ENCODE measurements at regions not wholly inside any gene's neighbourhood (a gene's known extent, or its start where the extent isn't known, plus 50 kb on each side); places are given as distances from the start of the nearest gene placed in this dataset.
"Not testable (repeated sequence)": the region's sequence is repeated elsewhere in the genome, so short reads cannot be mapped to it uniquely, and the experiment has no call there.

DNA sequence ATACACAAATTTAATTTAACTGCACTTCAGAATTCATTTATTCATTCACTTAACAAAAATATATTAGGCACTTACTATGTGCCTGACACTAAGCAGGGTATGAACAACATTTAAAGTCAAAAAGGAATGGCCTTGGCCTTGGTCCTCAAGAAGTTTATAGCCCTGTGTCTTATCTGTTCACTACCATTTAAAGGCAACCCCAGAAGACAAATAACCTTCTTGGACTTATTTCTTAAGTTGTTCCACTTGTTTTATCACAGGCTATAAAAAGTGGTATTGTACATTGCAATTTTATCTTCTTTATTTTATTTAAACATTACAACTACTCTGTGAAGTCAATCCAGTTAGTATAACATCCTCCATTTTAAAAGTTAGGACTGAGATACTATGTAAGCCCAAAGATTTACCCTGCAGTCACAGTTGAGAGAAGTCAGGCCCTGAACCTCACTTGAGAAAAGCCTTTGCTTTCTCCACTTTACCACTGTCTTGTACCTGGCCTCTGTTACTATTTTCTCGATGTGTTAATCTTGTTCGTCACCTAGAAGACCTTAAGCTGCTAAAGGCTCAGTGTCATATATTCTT is 305.6 kb upstream of the DIPK2B start:
- no peak for FAIRE-seq

DNA sequence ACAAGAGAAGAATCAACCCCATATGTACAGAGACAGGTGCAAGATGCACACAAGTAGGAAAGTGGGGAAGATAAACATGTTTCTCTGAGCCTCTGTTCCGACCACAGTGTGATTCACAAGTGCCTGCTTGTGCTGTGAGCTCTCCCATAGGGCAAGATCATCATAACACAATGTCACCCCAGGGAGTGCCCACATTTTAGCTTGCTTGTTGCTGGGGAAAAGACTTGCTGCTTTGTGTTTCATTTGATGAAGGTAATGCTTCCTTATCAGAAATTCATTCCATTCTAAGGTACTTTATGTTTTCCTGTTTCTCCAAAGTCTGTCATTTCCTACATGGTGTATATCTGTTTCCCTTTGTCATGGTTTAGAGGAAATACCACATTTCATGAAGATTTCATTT is 304.5 kb upstream of the DIPK2B start:
- FAIRE-seq (no peak), DNase-seq (ENCODE audit: insufficient read length, low spot score) (no peak)
- no peak for TF ChIP-seq TAF1 (IDR thresholded peaks at IDR 0.05; ENCODE audit: low read depth, low read length)
- TF ChIP-seq POLR2AphosphoS5 (IDR thresholded peaks at IDR 0.05; ENCODE audit: low read depth, low read length) = no peak
- TF ChIP-seq POU2F2 (IDR thresholded peaks at IDR 0.05; ENCODE audit: low read depth, low read length) = no peak
- no peak for TF ChIP-seq POLR2A (IDR thresholded peaks at IDR 0.05; ENCODE audit: low read depth, low read length)
- no peak for TF ChIP-seq SPI1 (IDR thresholded peaks at IDR 0.05; ENCODE audit: low read depth, low read length)
- no peak for TF ChIP-seq PAX5 (IDR thresholded peaks at IDR 0.05; ENCODE audit: insufficient read depth, low read length, severe bottlenecking)

More for the DNA sequence above, 305.6 kb upstream of the DIPK2B start:
- no peak for TF ChIP-seq POLR2A (IDR thresholded peaks at IDR 0.05; ENCODE audit: low read depth, low read length)
- TF ChIP-seq TAF1 (IDR thresholded peaks at IDR 0.05; ENCODE audit: low read depth, low read length) = no peak
- TF ChIP-seq PAX5 (IDR thresholded peaks at IDR 0.05; ENCODE audit: insufficient read depth, low read length, severe bottlenecking) = no peak
- no peak for TF ChIP-seq SPI1 (IDR thresholded peaks at IDR 0.05; ENCODE audit: low read depth, low read length)
- no peak for TF ChIP-seq POU2F2 (IDR thresholded peaks at IDR 0.05; ENCODE audit: low read depth, low read length)
- no peak for TF ChIP-seq POLR2AphosphoS5 (IDR thresholded peaks at IDR 0.05; ENCODE audit: low read depth, low read length)
- no peak for DNase-seq (ENCODE audit: insufficient read length, low spot score)

DNA sequence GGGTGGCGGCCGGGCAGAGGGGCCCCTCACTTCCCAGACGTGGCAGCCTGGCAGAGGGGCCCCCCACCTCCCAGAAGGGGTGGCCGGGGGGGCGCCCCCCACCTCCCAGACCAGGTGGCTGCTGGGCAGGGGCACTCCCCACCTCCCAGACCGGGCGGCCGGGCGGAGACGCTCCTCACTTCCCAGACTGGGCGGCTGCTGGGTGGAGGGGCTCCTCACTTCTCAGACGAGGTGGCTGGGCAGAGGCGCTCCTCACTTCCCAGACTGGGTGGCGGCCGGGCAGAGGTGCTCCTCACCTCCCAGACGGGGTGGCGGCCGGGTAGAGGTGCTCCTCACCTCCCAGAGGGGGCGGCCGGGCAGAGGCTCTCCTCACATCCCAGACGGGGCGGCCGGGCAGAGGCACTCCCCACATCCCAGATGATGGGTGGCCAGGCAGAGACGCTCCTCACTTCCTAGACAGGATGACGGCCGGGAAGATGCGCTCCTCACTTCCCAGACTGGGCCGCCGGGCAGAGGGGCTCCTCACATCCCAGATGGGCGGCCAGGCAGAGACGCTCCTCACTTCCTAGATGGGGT is 303.2 kb upstream of the DIPK2B start:
- not testable (repeated sequence) for FAIRE-seq; DNase-seq (ENCODE audit: insufficient read length, low spot score)

DNA sequence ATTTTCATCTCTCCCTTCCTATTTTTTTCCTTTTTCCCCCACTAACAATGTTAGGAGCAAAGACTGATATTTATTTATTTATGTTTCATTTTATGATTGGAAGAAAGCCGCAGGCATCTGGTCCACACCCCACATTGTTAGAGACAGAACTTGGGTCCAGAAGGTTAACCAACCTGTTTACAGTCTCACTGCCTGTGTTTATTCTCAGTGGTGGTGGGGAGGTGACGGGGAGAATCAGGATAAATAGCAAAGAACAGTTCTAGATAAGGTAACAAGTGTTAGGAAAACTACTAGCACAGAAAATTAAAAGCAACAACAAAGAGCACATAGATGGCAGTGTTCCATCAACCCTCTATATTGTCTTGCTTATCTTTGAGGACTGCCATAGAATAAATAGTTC is 301.7 kb upstream of the DIPK2B start:
- no peak for DNase-seq (ENCODE audit: insufficient read length, low spot score)
- TF ChIP-seq POLR2A (IDR thresholded peaks at IDR 0.05; ENCODE audit: low read depth, low read length) = no peak
- no peak for TF ChIP-seq SPI1 (IDR thresholded peaks at IDR 0.05; ENCODE audit: low read depth, low read length)
- no peak for FAIRE-seq

DNA sequence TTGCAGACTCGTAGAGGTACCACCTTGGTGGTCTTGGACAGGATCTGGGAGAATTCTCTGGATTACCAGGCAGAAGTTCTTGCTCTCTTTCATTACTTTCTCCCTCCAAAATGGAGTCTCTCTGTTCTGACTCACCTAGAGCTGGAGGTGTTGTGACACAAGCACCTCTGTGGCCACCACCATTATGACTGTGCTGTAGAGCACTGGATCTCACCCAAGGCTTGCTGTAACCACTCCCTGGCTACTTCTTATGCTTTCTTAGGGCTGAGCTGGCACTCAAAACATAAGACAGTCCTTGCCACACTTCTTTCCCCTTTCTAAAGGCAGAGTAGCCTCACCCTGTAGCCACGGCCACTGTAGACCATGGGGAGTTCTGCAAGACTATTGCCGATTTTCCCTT is 296.6 kb upstream of the DIPK2B start:
- no peak for FAIRE-seq

DNA sequence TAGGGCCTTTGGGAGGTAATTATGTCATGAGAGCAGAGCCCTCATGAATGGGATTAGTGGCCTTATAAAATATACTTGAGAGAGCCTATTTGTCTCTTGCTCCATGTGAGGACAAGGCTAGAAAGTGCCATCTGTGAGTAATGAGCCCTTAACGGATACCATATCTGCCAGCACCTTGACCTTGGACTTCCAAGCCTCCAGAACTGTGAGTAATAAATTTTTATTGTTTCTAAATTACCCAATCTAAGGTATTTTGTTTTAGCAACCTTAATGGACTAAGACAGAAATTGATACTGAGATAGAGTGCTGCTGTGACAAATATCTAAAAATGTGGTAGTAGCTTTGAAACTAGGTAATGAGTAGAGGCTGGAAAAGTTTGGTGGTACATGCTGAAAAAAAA is 285.0 kb upstream of the DIPK2B start:
- no peak for TF ChIP-seq PAX5 (IDR thresholded peaks at IDR 0.05; ENCODE audit: insufficient read depth, low read length, severe bottlenecking)
- TF ChIP-seq TAF1 (IDR thresholded peaks at IDR 0.05; ENCODE audit: low read depth, low read length) = no peak
- TF ChIP-seq POLR2A (IDR thresholded peaks at IDR 0.05; ENCODE audit: low read depth, low read length) = no peak
- TF ChIP-seq SPI1 (IDR thresholded peaks at IDR 0.05; ENCODE audit: low read depth, low read length) = no peak
- FAIRE-seq = no peak
- DNase-seq (ENCODE audit: insufficient read length, low spot score) = no peak

More for the DNA sequence above, 296.6 kb upstream of the DIPK2B start:
- no peak for DNase-seq (ENCODE audit: insufficient read length, low spot score)
- TF ChIP-seq SPI1 (IDR thresholded peaks at IDR 0.05; ENCODE audit: low read depth, low read length) (no peak), TAF1 (IDR thresholded peaks at IDR 0.05; ENCODE audit: low read depth, low read length) (no peak), POU2F2 (IDR thresholded peaks at IDR 0.05; ENCODE audit: low read depth, low read length) (no peak), POLR2A (IDR thresholded peaks at IDR 0.05; ENCODE audit: low read depth, low read length) (no peak), POLR2AphosphoS5 (IDR thresholded peaks at IDR 0.05; ENCODE audit: low read depth, low read length) (no peak), PAX5 (IDR thresholded peaks at IDR 0.05; ENCODE audit: insufficient read depth, low read length, severe bottlenecking) (no peak)

DNA sequence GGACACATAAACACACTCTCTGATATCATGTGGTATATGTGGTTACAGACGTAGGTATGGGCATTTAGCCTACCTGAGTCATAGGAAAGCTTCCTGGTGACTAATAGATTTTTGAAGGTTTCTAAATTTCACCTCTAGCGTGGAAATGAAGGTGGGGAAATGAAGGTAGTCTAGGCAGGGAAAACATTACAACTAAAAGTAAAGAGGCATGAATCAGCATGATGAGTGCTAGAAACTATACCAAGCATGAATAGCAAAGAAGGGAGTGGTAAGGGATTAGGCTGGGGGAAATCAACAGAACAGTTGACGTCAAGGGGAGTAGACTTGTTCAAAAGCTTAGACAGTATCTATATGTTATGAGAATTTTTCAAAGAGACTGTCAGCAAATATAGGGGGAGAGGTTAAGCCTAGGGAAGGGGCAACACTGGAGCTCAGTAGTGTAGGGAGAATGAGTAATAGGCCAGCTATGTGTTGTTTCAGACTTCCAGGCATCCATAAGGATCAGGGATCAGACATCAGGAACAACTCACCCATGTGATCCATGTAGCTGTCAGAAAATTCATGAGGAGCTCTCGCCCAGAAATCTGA is 279.3 kb upstream of the DIPK2B start:
- FAIRE-seq = no peak
- TF ChIP-seq PAX5 (IDR thresholded peaks at IDR 0.05; ENCODE audit: insufficient read depth, low read length, severe bottlenecking) = no peak
- no peak for TF ChIP-seq POLR2A (IDR thresholded peaks at IDR 0.05; ENCODE audit: low read depth, low read length)
- TF ChIP-seq POU2F2 (IDR thresholded peaks at IDR 0.05; ENCODE audit: low read depth, low read length) = no peak
- no peak for TF ChIP-seq SPI1 (IDR thresholded peaks at IDR 0.05; ENCODE audit: low read depth, low read length)
- no peak for TF ChIP-seq TAF1 (IDR thresholded peaks at IDR 0.05; ENCODE audit: low read depth, low read length)
- no peak for TF ChIP-seq POLR2AphosphoS5 (IDR thresholded peaks at IDR 0.05; ENCODE audit: low read depth, low read length)
- DNase-seq (ENCODE audit: insufficient read length, low spot score) = no peak

DNA sequence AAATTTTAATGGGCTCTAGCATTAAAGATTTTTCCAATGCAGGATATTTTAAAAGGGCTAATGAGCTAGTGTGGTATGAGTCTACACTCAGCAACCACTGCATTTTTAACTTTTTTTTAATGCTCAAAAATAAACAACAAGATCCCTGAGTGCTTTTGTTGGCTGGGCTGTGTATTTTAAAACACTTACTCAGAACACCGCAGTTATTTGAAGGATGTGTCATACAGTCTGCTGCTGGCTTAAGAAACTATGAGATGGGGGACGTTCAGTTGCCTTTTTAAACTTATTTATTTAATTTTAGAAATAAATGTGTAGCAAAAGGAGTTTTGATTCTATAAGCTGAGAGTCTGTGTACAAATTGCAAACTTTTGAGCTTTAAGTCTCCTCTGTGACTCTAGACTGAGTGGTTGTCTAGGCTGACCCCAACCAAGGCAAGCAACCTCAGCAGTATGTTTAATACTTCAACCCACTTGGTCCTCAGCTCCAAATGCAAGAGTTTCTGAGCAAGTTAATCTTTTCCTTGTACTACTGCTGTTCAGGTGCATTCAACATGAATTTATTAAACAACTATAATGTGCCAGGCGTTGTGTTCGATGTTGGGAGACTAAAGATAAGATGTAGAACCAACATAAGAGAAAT is 278.6 kb upstream of the DIPK2B start:
- TF ChIP-seq PAX5 (IDR thresholded peaks at IDR 0.05; ENCODE audit: insufficient read depth, low read length, severe bottlenecking) (no peak), POLR2A (IDR thresholded peaks at IDR 0.05; ENCODE audit: low read depth, low read length) (no peak), SPI1 (IDR thresholded peaks at IDR 0.05; ENCODE audit: low read depth, low read length) (no peak), POU2F2 (IDR thresholded peaks at IDR 0.05; ENCODE audit: low read depth, low read length) (no peak), POLR2AphosphoS5 (IDR thresholded peaks at IDR 0.05; ENCODE audit: low read depth, low read length) (no peak), TAF1 (IDR thresholded peaks at IDR 0.05; ENCODE audit: low read depth, low read length) (no peak)
- no peak for DNase-seq (ENCODE audit: insufficient read length, low spot score)
- no peak for FAIRE-seq

DNA sequence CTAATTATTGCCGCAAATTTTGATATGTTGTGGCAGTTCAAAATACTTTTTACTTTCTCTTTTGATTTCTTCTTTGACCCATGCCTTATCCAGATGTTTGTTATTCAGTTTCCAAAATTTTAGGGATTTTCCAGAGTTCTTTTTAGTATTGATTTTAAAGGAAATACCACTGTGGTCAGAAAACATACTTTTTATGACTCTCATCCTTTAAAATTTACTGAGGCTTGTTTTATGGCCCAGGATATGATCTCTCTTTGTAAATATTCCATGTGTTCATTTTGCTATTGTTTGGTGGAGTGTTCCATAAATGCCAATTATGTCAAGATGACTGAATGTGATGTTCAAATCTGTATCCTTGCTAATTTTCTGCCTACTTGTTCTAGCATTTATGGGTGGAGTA is 272.3 kb upstream of the DIPK2B start:
- DNase-seq (ENCODE audit: insufficient read length, low spot score) = no peak
- FAIRE-seq = no peak
- TF ChIP-seq POLR2A (IDR thresholded peaks at IDR 0.05; ENCODE audit: low read depth, low read length) (no peak), PAX5 (IDR thresholded peaks at IDR 0.05; ENCODE audit: insufficient read depth, low read length, severe bottlenecking) (no peak), SPI1 (IDR thresholded peaks at IDR 0.05; ENCODE audit: low read depth, low read length) (no peak), POLR2AphosphoS5 (IDR thresholded peaks at IDR 0.05; ENCODE audit: low read depth, low read length) (no peak), TAF1 (IDR thresholded peaks at IDR 0.05; ENCODE audit: low read depth, low read length) (no peak), POU2F2 (IDR thresholded peaks at IDR 0.05; ENCODE audit: low read depth, low read length) (no peak)

DNA sequence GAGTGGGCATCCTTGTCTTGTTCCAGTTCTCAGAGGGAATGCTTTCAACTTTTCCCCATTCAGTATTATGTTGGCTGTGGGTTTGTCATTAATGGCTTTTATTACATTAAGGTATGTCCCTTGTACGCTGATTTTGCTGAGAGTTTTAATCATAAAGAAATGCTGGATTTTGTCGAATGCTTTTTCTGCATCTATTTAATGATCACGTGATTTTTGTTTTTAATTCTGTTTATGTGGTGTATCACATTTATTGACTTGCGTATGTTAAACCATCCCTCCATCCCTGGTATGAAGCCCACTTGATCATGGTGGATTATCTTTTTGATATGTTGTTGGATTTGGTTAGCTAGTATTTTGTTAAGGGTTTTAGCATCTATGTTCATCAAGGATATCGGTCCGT is 266.9 kb upstream of the DIPK2B start:
- DNase-seq (ENCODE audit: insufficient read length, low spot score); FAIRE-seq: not testable (repeated sequence)

DNA sequence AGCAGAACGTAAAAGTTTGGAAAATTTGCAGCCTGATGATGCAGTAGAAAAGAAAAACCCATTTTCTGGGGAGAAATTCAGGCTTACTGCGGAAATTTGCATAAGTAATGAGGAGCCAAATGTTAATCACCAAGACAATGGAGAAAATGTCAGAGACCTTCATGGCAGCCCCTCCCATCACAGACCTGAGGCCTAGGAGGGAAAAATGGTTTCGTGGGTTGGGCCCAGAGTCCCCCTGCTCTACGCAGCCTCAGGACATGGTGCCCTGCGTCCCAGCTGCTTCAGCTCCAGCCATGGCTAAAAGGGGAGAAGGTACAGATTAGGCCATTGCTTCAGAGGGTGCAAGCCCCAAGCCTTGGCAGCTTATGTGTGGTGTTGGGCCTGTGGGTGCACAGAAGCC is 255.1 kb upstream of the DIPK2B start:
- DNase-seq (ENCODE audit: insufficient read length, low spot score); FAIRE-seq: not testable (repeated sequence)
